ENCODE measurements at regions not wholly inside any gene's neighbourhood (a gene's known extent, or its start where the extent isn't known, plus 50 kb on each side); places are given as distances from the start of the nearest gene placed in this dataset.

DNA sequence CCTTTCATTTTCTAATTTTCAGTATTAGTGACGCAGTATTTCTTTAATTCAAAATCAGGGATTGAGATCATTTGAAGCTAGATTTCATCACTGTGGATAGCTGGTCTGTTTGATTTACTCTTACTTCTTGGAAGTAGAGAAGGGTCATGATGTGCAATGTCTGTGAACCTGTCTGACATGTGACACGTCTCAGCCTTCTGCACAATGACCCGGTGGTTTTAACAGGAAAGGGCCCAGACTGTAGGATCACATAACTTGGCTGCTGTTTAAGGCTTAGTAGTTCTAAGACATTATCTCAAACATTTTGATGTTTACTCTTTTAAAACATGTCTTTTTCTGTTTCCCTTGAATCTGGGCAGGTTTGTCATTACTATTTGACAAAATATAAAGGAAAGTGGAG, 823.3 kb upstream of the NUDT12 start:
- ChIA-PET CTCF (no interaction called here), POLR2A (ENCODE audit: unreplicated experiment) (no interaction called here)
- Histone ChIP-seq H4K5ac (ENCODE audit: low read depth, low read length) (no peak overlapping the region), H4K91ac (ENCODE audit: insufficient read depth, low read depth, low read length) (no peak overlapping the region), H3K27ac (ENCODE audit: insufficient read depth, low read length) (no peak overlapping the region), H3K79me1 (ENCODE audit: low read depth in 1 of 2, low read length in 2 of 2) (no peaks in the 10 kb centered on the region), H2BK20ac (ENCODE audit: low read depth, low read length) (no peak overlapping the region), H3K4me3 (ENCODE audit: insufficient read depth, low read depth, low read length) (no peak overlapping the region), H3K27me3 (ENCODE audit: control insufficient read depth, insufficient read depth, low read length) (no peaks in the 10 kb centered on the region), H2AFZ (replicated peaks; ENCODE audit: low read length, poor library complexity) (no peak overlapping the region), H2BK120ac (ENCODE audit: low read depth, low read length) (no peak overlapping the region), H2BK5ac (ENCODE audit: low read depth, low read length, poor library complexity, severe bottlenecking) (no peak overlapping the region), H3K9me3 (ENCODE audit: control insufficient read depth, insufficient read depth, low read length) (peaks cover 2% of the 10 kb centered on the region; the same call in 1 of the 2 replicates), H3K9me1 (ENCODE audit: insufficient read depth, low read length) (no peaks in the 10 kb centered on the region), H2AK9ac (replicated peaks; ENCODE audit: low read depth, low read length, poor library complexity) (no peak overlapping the region), H3K4ac (ENCODE audit: low read depth, low read length) (no peak overlapping the region), H4K8ac (ENCODE audit: low read depth in 2 of 2, low read length in 2 of 2) (no peak overlapping the region), H3K4me2 (ENCODE audit: low read depth, low read length) (no peak overlapping the region), H3K23ac (ENCODE audit: low read depth, low read length) (no peak overlapping the region), H3K56ac (ENCODE audit: extremely low read depth, insufficient read depth, low read length) (no peak overlapping the region), H2BK15ac (ENCODE audit: low read depth, low read length) (no peak overlapping the region), H3K18ac (ENCODE audit: low read depth, low read length) (no peak overlapping the region), H3K4me1 (ENCODE audit: control insufficient read depth, insufficient read depth, low read length) (no peaks in the 10 kb centered on the region), H3K9ac (ENCODE audit: low read depth, low read length) (no peak overlapping the region), H3K36me3 (ENCODE audit: control insufficient read depth, insufficient read depth, low read length) (no peaks in the 10 kb centered on the region), H2AK5ac (ENCODE audit: low read depth, low read length) (no peak overlapping the region), H4K20me1 (ENCODE audit: insufficient read depth, low read length) (no peaks in the 10 kb centered on the region), H3K14ac (replicated peaks; ENCODE audit: low read depth, low read length) (no peak overlapping the region)
- dilution Hi-C loops (cut with HindIII; ENCODE audit: low sequenced_read_pairs, unreplicated experiment) = no loop called here
- ATAC-seq (ENCODE audit: low read depth) (no peak), DNase-seq (no peak)
- in situ Hi-C loops (cut with MboI; ENCODE audit: low sequenced_read_pairs) = no loop called here
- intact Hi-C loops (cut with micrococcal nuclease) = no loop called here
- no CpG with 5 or more reads among the region's 3 CpGs for WGBS, 2 experiments (ENCODE audit: extremely low coverage in 2 of 2, insufficient read length in 1 of 2)
- TF ChIP-seq FOS (IDR thresholded peaks at IDR 0.05; ENCODE audit: low read depth, low read length) (no peak), RAD21 (IDR thresholded peaks at IDR 0.05; ENCODE audit: low read length) (no peak), RFX5 (IDR thresholded peaks at IDR 0.05; ENCODE audit: low read depth, low read length) (no peak), RCOR1 (IDR thresholded peaks at IDR 0.05; ENCODE audit: insufficient replicate concordance, low read length) (no peak), MAZ (IDR thresholded peaks at IDR 0.05; ENCODE audit: borderline replicate concordance, low read depth, low read length) (no peak), POLR2A (IDR thresholded peaks at IDR 0.05; ENCODE audit: low read depth, low read length) (no peak), CHD1 (IDR thresholded peaks at IDR 0.05; ENCODE audit: low read depth, low read length) (no peak)
- TF ChIP-seq, protein P1, sequence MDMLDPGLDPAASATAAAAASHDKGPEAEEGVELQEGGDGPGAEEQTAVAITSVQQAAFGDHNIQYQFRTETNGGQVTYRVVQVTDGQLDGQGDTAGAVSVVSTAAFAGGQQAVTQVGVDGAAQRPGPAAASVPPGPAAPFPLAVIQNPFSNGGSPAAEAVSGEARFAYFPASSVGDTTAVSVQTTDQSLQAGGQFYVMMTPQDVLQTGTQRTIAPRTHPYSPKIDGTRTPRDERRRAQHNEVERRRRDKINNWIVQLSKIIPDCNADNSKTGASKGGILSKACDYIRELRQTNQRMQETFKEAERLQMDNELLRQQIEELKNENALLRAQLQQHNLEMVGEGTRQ (IDR thresholded peaks at IDR 0.05; ENCODE audit: low read depth, low read length) = no peak
- TF ChIP-seq, protein P2, sequence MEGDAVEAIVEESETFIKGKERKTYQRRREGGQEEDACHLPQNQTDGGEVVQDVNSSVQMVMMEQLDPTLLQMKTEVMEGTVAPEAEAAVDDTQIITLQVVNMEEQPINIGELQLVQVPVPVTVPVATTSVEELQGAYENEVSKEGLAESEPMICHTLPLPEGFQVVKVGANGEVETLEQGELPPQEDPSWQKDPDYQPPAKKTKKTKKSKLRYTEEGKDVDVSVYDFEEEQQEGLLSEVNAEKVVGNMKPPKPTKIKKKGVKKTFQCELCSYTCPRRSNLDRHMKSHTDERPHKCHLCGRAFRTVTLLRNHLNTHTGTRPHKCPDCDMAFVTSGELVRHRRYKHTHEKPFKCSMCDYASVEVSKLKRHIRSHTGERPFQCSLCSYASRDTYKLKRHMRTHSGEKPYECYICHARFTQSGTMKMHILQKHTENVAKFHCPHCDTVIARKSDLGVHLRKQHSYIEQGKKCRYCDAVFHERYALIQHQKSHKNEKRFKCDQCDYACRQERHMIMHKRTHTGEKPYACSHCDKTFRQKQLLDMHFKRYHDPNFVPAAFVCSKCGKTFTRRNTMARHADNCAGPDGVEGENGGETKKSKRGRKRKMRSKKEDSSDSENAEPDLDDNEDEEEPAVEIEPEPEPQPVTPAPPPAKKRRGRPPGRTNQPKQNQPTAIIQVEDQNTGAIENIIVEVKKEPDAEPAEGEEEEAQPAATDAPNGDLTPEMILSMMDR (conservative IDR thresholded peaks at IDR 0.05; ENCODE audit: low read depth, low read length) = no peak
- no TSS peak for BruUV-seq (replicated peaks)

All from IMR-90 (cell line).